Putamen (tissue), 1 donor: ENCODE measurements at regions not wholly inside any gene's neighbourhood (a gene's known extent, or its start where the extent isn't known, plus 50 kb on each side); places are given as distances from the start of the nearest gene placed in this dataset.

Experiments used
- DNase-seq: peaks from one replicate; pipeline ENCODE4 v3.0.0-alpha.2; 2016; ENCODE audit warnings: low spot score

DNA sequence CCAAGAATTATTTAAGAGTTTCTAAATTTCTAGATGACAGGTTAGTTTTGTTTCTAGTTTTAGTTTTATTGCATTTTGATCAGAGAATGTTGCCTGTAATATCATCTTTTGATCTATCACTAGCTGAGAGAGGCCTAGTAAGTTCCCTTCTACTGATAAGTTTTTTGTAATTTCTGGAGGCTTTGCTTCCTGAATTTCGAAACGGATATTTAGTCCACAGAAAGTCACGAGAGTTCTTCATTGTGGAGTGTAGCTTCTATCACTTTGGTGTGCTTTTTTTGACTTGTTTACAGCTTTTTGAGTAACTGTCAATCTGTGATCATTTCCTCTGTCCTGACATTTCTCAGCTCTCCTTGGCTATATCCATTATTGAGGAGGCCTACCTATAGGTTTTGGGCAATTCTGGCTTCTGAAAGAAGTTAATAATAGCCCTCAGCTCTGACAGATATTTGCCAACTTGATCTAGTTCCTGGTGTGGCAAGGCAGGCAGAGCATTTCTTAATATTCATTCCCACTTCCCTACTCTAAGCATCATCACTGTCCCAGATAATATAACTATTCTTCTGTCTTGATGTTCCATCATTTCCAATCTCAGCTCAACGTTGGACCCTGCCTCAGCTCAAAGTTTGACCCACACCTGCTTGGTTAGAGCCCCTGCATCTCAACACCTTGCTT is 171.3 kb downstream of the BLID start:
- DNase-seq, result no peak

DNA sequence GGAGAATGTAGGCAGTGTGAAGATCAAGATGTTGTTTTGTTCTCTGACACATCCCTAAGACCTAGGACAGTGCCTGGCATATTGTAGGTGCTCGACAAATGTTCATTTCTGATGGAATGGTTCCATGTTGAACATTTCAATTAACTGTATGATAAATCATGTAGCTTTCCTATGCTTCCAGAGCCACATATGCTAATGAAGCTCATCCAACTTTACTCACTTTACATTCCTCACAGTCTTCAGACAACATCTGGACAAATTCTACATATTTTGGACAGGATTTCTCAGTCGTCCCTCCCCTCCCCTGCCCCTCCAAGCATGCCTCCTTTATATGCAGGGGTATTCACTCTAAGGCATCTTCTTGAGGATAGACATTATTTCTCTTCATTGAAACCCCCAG is 177.9 kb downstream of the BLID start:
- DNase-seq, result no peak

DNA sequence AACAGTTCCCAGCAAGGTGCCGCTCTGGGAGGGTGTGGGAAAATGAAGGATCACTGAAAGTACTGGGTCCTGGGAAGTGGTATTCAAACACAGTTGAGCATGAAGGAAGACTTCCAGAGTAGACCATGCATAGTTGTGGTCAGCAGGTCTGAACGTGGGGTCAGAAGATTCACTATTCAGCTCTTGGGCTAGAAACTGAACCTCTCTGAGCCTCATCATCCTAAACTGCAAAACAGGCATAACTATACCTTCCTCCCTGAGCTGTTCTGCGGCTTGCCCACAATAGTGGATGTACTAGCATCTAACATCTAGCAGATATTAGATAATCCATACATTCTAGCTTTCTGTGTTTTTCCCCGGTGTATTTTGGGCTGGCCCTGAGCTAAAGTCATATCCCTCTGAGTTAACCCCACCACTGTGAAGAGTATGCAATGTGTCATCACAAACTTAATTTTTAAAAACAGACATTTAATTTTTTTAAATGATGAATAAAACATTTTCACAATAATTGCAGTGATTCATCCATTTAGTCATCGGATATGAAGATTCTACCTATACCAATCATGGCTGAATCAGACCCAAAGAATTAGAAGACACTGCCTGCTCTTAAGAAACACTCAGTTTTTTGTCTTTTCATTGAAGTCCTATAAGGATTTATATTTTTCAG is 179.1 kb downstream of the BLID start:
- DNase-seq, result no peak

DNA sequence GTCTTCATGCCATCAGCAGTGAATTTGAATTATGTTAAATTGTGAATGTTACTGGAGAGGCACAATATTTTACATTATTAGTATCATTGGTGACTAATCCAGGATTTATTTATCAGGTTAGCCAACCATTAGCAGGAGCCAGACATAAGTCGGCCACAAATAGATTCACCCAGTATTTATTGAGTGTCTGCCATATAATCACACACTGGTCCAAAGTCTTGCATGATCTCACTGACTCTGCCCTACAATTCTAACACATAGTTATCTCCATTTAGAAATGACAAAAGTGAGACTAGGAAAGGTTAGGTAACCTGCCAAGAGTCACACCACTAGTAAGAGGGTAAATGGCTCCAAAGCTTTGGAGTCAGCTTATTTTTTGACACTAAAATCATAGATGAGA is 179.6 kb downstream of the BLID start:
- DNase-seq, result no peak

DNA sequence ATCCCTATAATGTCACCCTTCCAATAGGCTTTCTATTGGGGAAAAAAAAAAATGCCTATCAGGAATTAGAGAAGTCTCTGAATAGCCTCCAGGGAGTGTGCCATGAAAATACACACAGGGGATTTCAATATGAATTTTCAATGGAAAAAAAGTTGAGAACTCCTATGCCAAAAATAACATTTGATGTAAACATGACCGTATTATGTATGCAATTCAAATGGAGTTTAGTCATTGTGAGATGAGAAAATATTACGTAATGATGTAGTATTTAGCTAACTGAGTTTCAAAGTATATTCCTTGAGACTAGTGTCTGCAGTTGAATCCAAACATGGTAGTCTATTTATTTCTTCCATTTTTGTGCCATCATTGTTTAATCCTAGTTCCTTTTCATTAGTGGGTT is 182.3 kb downstream of the BLID start:
- no peak for DNase-seq

DNA sequence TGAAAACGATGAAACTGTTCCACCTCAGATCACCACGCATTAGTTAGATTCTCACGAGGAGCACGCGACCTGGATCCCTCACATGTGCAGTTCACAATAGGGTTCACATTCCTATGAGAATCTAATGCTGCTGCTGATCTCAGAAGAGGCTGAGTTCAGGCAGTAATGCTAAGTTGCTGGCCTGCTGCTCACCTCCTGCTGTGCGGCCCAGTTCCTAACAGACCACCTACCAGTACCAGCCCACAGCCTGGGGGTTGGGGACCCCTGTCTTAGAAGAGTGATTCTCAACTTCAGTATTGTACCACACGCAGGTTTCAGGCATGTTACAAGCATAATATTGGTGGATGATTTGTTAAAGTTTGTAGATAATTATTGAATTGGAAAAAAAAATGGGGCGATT is 182.7 kb downstream of the BLID start:
- no peak for DNase-seq

DNA sequence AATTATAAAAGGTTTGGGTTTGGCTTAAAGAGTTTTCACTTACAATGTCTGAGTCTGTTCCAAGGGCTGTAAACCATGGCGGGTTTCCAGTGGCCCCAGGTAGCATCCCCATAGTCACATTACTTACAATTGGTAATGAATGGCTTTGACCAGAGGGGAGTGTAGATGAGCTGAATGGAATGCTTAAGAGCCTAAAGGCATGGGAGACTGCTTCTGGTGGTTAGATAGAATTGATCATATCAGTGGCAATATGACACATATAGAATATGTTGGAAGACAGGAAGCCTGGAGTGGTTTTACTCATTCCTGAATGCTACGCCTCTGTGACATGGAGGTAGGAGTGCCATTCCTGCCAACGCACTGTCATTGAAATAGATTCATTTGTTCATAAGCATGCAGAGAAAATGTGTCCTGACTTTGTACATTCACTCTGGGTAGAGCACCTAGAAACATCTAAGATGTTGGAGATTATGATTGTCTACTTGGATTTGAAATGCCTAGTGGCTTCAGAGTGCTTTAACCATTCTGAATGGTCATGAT is 183.3 kb downstream of the BLID start:
- peak; percentile 62 for DNase-seq

DNA sequence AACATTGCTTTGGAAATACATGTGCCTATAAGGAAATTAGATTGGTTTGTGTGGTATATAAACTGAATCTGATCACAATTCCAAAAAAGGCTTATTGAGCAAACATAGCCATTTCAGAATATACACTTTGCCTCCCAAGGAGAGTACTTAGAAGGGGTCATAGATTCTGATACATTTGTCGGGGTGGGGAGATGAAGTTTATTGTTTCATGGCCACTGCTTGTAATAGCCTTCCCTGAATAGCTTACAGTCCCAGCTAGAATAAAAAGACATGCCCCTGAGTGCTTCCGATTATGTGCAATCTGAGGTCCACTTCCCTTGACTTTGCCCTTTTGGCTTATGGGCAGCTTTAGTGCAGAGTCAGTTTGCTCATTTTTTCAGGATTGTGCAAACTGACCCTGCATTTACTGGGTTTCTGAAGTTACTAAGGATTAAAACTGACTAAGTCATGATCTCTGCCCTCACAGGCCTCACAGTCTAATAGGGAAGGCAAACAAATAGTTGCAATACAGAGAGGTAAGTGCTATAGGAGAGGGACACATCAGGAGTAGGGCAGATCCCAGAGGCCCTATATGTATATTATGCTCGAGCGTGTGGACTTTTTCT is 184.2 kb downstream of the BLID start:
- DNase-seq, result no peak

DNA sequence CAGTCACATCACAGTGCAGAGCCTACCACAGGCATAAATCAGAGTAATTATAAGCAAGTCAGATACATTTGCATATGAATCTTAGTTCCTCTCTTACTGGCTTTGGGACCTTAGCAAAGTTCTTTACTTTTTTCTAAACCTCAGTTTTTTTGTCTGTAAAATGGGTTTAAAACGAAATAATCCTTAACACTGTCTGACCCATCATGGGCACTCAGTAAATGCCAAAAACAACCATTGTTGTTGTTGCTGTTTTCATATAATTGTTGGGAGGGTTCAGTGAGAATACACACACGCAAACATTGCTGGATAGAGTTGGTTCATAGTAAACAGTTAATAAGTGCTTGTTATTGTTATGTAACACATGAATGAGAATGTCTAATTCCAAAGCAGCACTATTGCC is 184.9 kb downstream of the BLID start:
- no peak for DNase-seq

DNA sequence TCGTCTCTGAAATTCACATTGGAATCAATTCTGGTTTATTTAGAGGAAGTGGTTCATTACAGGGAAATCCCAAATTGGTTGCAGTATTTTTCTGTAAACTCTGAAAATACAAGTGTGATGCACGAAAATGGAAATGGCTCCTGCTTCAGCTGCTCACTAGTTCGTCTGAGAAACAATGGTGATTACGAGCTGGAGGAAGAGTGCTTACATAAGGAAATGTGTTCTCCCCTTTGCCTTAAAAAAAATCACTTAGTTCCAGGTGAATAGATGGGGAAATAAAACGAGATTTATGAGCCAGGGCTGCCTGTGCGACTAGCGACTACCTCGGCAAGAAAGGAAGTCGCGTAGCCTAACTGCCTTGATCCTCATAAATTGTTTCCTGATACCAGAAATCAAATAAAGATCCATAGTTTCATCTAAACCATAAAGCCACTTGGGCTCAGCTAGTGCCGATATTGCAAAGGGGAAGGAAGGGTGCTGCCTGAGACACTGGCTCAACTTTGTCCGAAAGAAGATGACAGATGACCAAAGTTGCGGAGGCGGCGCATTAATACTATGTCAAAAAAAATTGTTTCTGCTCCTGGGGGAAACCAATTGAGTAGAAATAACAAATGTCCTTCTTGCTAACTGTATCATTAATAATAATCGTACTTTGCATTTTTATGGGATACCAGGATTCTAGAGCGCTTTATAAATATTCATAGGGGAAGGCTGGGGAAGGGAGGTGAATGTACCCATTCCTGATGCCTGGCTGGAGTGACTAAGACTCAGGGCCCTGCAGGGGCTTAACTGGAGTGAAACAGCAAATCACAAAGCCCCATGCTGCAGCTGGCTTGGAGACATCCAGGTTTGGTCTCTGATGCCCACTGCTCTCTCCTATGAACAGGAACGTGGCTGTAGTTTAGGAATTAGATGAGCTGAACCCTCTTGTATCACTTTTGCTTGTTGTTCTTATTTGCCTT is 185.7 kb downstream of the BLID start:
- DNase-seq, result peak; percentile 68

DNA sequence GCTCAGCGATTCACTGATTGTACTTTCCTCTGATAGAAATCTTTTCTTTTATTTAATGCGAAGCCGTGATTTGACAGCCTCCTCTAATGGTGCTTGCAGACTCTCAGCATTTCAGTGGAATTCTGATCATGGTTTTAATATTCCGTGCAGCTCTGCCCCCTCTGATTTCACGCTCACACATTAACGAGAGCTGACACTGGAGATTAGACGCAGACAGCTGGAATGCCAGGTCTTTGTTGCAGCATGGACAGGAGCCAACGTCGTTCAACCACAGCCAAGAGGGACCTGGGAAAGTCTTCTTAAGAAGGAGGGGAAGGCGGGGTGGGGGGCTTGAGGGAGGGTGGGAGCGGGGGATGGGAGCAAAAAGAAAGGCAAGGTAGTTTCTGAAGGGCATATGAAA is 186.4 kb downstream of the BLID start:
- peak; percentile 81 for DNase-seq

DNA sequence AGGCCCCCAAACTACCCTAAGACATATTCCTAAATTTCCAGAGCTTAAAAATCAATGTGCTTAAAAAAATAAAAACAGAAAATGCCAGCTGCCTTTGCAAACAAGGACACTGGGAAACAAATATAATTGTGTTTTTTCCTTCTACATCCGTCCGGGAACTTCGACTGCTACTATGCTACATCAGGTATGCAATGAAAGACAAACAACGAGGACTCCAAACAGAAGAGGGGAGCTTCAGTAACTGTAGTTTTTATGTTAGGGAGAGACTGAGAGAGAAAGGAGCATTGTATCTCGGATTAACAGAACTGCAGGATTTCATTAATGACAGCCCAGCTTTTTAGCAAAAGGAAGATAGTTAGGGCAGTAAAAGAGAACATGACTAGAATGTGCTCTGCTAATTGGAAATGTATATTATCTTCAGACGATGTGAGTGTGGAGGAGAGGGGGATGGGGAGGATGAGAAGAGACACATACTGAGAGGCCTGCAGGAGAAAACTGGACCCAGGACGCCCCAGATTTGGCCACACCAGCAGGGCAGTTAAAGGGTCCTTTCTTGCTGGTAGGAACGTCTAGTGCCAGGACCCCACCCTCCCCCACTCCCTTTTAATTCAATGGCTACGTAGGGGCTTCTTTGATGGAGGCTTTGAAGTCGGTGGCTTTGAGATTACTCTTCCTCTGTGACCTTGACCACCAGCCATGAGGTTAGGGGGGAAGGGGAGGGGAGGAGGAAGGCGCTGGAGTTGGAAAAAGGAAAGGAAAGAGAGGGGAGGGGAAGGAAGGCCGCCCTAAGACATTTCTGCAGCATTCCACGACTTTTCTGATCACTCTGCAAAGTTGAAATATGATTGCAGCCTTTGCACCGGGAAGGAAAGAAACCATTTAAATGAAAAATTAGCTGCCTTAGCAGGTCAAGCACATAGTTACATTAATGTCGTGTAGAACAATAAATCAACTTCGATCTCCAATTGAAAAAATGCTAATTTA is 187.1 kb downstream of the BLID start:
- DNase-seq, result no peak

DNA sequence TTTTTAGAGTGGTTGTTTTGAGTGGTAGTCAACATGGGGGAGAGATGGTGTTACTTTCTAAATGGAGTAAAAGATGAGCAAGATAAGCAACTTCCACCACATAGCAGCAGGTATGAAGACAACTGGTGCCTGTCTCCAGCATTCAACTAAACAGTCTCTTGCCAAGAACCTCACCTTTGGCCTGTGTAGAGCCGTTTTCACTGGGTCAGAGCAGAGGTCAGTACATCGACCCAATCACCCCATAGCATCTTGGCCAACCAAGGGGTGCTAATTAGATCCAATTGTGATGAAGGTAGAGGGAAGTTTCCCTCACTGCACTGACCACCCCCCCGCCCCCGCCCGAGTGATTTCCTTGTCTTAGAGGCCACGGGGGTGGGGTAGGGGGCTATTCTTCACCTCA is 188.2 kb downstream of the BLID start:
- no peak for DNase-seq

DNA sequence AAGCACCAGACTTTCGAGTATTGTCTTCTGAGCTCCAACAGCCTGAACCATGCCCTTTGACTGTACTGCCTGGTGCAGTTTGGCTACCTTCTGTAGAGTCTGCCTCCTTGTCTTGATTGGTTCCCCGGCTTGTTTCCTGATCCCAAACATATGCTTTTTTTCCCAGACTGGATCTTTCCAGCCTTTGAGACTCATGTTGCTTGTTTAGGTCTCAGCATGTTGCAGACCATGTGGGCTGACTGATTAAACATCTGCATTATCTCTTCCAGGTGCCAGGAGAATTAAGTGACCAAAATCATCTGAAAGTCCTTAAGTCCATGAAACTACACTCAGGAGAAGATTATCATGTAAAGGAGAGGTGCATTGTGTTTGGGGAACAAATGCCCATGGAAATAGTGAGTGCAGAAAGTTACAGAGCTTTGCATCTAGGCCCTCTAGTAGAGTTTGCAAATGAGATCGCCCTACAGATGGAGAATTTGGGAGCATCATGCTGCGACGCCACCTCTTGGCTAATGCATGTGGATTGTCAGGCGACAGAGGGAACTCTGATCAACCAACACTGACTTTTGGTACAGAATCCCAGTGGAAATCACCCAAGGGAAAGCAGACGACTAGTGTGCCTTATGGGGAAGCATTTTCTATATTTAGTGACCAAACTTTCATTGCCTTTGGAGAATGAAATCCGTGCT is 188.8 kb downstream of the BLID start:
- no peak for DNase-seq

DNA sequence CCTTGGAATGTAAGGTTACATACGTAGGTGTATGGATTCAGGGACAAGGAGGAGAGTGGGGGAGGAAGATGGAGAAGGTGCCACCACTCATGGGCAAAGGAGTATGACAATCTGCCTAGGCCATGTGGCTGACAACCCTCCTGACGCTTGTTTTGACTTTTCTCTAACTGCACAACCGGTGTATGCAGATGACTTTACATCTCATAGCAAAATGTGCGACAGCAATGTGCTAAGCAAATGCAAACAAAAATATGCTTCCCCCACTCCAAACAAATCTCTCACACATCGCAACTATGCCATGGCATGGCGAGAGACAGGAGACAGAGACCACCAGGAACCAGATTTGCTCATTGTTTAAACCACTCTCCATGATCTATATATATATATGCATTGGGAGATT is 191.8 kb downstream of the BLID start:
- DNase-seq, result no peak

DNA sequence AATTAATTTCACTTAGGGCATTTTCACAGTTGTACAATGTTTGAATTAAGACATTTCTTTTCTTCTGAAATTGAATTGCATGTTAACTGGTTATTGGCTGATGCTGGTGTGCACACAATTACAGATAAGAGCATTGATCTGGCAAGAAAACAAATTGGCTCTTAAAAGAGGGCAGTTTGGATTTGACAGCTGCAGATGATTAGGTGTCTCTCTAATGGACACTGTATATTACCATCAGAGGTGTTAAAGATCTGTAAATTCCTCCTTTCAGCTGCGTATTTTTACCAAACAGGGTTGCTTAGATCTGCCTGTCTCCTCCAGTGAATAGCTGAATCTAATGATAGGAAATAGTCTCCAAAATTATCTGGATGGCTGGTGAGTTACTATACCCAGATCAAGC is 198.5 kb downstream of the BLID start:
- no peak for DNase-seq

DNA sequence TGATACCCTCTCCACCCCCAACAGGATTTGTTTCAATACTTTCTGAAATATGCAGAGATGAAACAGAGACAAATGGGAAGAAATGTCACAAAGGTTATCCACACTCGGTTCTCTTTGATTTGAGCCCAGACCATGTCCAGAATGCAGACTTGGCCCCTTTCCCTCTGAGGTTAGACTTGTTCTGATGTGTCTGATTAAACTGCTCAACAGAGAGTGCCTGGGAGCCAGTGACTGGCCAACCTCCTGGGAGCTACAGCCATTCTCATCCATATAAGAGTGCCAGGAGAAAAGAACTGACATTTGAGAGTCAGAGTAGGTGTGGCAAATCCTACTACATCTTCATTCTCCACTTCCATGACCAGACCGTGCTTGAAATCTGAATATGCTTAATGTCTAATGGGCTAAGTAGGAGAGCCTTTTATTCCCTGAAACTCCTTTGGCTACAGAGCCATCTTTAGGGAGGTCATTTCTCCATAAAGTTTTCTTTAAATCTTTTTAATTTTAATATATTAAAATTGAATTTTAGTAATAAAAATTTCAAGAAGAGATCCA is 201.4 kb downstream of the BLID start:
- DNase-seq, result no peak

DNA sequence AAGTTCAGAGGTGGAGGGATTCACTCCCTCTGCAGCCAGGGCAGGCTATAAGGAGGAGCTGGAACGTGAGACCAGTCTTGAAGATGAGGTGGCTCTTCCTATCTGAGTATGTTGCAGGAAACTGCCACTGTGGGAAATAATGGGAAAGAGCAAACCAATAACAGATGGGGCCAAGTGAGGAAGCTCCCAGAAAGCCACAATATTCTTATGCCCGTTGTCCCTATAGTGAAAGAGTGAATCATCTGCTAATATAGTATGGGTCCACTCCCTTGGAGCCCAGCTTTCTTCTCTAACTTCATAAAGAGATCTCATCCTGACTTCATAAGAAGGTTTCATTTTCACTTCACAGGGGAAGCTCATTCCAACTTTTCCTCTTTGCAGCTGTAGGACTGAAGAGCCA is 206.4 kb downstream of the BLID start:
- no peak for DNase-seq

DNA sequence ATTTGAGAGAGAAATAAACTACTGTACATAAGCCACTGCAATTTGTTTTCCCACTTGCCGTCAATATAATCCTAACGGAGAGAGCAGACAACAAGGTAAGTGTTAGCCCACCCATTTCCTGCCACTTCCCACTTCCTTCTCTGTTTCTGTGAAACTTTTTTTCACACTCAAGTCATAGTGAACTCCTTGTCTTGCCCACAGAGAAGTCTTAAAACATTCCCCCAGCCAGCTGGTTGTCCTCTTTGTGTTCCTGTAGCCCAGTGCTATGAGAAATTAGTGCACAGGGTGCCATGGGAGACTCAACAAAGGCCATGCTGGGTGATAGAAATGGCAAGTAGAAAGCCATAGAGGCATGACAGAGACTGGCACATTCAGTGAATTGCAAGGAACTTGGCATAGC is 208.6 kb downstream of the BLID start:
- no peak for DNase-seq

DNA sequence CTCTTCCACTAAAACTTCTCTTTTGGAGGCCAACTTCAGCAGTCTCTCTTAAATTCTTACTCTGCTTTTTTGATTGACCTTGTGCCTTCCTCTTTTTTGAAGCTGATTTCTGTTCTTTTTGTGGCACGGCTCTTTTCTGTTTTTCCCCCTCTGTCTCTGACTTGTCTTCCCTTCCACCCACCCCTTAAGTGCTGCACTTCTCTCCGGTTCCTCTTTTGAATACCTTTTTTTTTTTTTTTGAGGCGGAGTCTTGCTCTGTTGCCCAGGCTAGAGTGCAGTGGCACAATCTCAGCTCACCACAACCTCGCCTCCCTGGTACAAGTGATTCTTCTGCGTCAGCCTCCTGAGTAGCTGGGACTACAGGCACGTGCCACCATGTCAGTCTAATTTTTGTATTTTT is 211.9 kb downstream of the BLID start:
- DNase-seq, result peak; percentile 20
